Fibroblast of lung (primary cell): ENCODE measurements at regions not wholly inside any gene's neighbourhood (a gene's known extent, or its start where the extent isn't known, plus 50 kb on each side); places are given as distances from the start of the nearest gene placed in this dataset.

Experiments
- DNase-seq, 2 donors: peaks; one replicate each; pipeline versions ENCODE4 v3.0.0 to v3.0.0-alpha.2; 2010; ENCODE audit warnings: low read depth in 2 of 2
- H2AFZ ChIP-seq: 2 replicates; pipeline ENCODE4 v1.5.1; 2012; ENCODE audit warnings: low read length, control low read depth, inconsistent platforms
- H3K27ac ChIP-seq: 2 replicates; pipeline ENCODE4 v1.5.1; 2011; ENCODE audit warnings: low read length, control low read depth; ENCODE audit not compliant: insufficient read depth
- H3K27me3 ChIP-seq: 2 replicates; pipeline ENCODE4 v1.5.1; 2011; ENCODE audit warnings: mild to moderate bottlenecking, low read length; ENCODE audit not compliant: control insufficient read depth, insufficient read depth
- H3K36me3 ChIP-seq: 2 replicates; pipeline ENCODE4 v1.5.1; 2011; ENCODE audit warnings: low read length; ENCODE audit not compliant: control insufficient read depth, insufficient read depth
- H3K4me1 ChIP-seq: 2 replicates; pipeline ENCODE4 v1.5.1; 2011; ENCODE audit warnings: low read length; ENCODE audit not compliant: control insufficient read depth, insufficient read depth; ENCODE audit errors: extremely low read depth
- H3K4me2 ChIP-seq: 2 replicates; pipeline ENCODE4 v1.5.1; 2011; ENCODE audit warnings: low read length, control low read depth; ENCODE audit not compliant: insufficient read depth; ENCODE audit errors: extremely low read depth
- H3K4me3 ChIP-seq, 4 experiments: fragments of 200-600 bp in 1 of 4; sonication (generic) in 1 of 4; replicated peaks in 1 of 4; 2 replicates each; pipeline ENCODE4 v1.5.1; 2011 to 2016; ENCODE audit warnings: low read length in 4 of 4, low read depth in 3 of 4, mild to moderate bottlenecking in 3 of 4, control low read depth in 2 of 4, inconsistent platforms in 1 of 4, mixed read lengths in 1 of 4; ENCODE audit not compliant: insufficient read depth in 1 of 4; ENCODE audit errors: control extremely low read depth in 1 of 4
- H3K79me2 ChIP-seq: 2 replicates; pipeline ENCODE4 v1.5.1; 2012; ENCODE audit warnings: mild to moderate bottlenecking, low read length, inconsistent platforms; ENCODE audit not compliant: control insufficient read depth, insufficient read depth
- H3K9ac ChIP-seq: 2 replicates; pipeline ENCODE4 v1.5.1; 2011; ENCODE audit warnings: mild to moderate bottlenecking, low read length, control low read depth; ENCODE audit not compliant: insufficient read depth
- H3K9me3 ChIP-seq: 2 replicates; pipeline ENCODE4 v1.5.1; 2012; ENCODE audit warnings: low read depth, low read length; ENCODE audit not compliant: control insufficient read depth, insufficient read depth
- H4K20me1 ChIP-seq: 2 replicates; pipeline ENCODE4 v1.5.1; 2011; ENCODE audit warnings: low read length; ENCODE audit not compliant: control insufficient read depth, insufficient read depth; ENCODE audit errors: extremely low read depth
- EZH2 ChIP-seq: IDR thresholded peaks from 2 replicates; pipeline ENCODE4 v1.5.1; 2012; ENCODE audit warnings: low read length, control low read depth, mild to moderate bottlenecking; ENCODE audit errors: missing control alignments
- TF ChIP-seq, protein P1 (sequence below), 2 donors: IDR thresholded peaks in 1 of 2; conservative IDR thresholded peaks in 1 of 2; 1 replicate in 1 of 2; 2 replicates in 1 of 2; pipeline ENCODE4 v1.5.1; 2011 to 2012; ENCODE audit warnings: low read length in 2 of 2, control low read depth in 1 of 2, inconsistent platforms in 1 of 2, low read depth in 1 of 2, mild to moderate bottlenecking in 1 of 2

DNA sequence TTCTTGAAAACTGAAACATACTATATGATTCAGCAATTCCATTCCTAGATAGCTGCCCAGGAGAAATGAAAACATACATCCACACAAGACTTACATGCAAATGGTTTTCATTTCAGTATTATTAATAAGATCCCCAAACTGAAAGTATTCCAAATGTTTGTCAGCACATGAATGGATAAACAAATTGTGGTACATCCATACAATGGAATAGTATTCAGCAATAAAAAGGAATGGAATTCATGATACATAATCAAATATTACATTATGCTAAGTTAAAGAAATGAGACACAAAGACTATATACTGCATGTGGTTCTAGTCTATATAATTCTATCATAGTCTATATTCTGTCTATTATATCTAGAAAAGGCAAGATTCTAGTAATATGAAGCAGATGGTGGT lies 152.4 kb upstream of the KIT start:
- TF ChIP-seq, protein P1, sequence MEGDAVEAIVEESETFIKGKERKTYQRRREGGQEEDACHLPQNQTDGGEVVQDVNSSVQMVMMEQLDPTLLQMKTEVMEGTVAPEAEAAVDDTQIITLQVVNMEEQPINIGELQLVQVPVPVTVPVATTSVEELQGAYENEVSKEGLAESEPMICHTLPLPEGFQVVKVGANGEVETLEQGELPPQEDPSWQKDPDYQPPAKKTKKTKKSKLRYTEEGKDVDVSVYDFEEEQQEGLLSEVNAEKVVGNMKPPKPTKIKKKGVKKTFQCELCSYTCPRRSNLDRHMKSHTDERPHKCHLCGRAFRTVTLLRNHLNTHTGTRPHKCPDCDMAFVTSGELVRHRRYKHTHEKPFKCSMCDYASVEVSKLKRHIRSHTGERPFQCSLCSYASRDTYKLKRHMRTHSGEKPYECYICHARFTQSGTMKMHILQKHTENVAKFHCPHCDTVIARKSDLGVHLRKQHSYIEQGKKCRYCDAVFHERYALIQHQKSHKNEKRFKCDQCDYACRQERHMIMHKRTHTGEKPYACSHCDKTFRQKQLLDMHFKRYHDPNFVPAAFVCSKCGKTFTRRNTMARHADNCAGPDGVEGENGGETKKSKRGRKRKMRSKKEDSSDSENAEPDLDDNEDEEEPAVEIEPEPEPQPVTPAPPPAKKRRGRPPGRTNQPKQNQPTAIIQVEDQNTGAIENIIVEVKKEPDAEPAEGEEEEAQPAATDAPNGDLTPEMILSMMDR (conservative IDR thresholded peaks at IDR 0.05 in 1 of 2, IDR thresholded peaks at IDR 0.05 in 1 of 2; ENCODE audit: low read depth in 1 of 2, low read length in 2 of 2), result no peak
- TF ChIP-seq EZH2, result no peak

DNA sequence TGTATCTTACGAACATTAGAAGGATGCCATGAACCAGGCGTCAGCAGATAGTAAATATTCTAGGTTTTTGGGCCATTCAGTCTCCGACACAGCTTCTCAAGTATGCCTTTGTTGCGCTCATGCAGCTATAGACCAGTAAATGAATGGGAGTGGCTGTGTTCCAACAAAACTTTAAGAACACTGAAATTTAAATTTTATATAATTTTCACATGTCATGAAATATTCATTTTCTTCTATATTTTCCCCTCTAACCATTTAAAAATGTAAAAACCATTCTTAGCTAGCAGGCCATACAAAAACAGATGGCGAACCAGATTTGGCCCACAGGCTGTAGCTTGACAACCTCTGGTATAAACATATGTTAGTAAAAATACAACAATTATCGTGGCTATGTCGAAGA lies 151.8 kb upstream of the KIT start:
- DNase-seq, result no peak
- H3K9me3 ChIP-seq, result no peaks in the 10 kb centered on the region
- H3K27me3 ChIP-seq, result no peaks in the 10 kb centered on the region
- no peaks in the 10 kb centered on the region for H3K36me3 ChIP-seq
- no peak overlapping the region for H3K9ac ChIP-seq
- no peaks in the 10 kb centered on the region for H3K79me2 ChIP-seq
- no peaks in the 10 kb centered on the region for H3K4me1 ChIP-seq
- H4K20me1 ChIP-seq, result no peaks in the 10 kb centered on the region
- H3K4me2 ChIP-seq, result no peak overlapping the region
- no peak overlapping the region for H2AFZ ChIP-seq
- no peak overlapping the region for H3K4me3 ChIP-seq
- TF ChIP-seq EZH2, result no peak
- TF ChIP-seq, protein P1 (conservative IDR thresholded peaks at IDR 0.05 in 1 of 2, IDR thresholded peaks at IDR 0.05 in 1 of 2; ENCODE audit: low read depth in 1 of 2, low read length in 2 of 2), result no peak
- no peak overlapping the region for H3K27ac ChIP-seq

More for the DNA sequence above, 152.4 kb upstream of the KIT start:
- Histone ChIP-seq H3K4me2 (no peak overlapping the region), H3K4me3 (no peak overlapping the region), H3K27ac (no peak overlapping the region), H3K9me3 (no peaks in the 10 kb centered on the region), H3K4me1 (no peaks in the 10 kb centered on the region), H3K36me3 (no peaks in the 10 kb centered on the region), H4K20me1 (no peaks in the 10 kb centered on the region), H3K79me2 (no peaks in the 10 kb centered on the region), H2AFZ (no peak overlapping the region), H3K9ac (no peak overlapping the region), H3K27me3 (no peaks in the 10 kb centered on the region)
- no peak for DNase-seq

DNA sequence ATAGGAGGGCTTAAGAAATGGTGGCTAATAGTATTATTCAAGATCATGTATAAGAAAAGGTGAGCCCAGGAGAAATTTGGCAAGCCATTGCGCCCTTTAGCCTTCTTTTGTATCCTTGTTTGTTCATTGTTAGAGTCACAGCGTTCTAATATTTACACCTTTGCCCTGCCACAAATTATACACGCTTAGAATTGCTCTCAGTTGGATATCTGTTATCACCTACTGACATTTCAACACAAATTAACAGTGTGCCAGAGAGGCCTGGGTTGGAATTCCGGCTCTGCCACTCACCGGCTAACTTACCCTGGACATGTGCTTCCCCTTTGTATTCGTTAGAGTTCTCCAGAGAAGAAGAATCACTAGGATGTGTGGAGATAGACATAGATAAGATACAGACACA lies 148.7 kb upstream of the KIT start:
- Histone ChIP-seq H4K20me1 (no peaks in the 10 kb centered on the region), H2AFZ (no peak overlapping the region), H3K4me3 (no peak overlapping the region), H3K79me2 (no peaks in the 10 kb centered on the region), H3K4me2 (no peak overlapping the region), H3K9me3 (no peaks in the 10 kb centered on the region), H3K9ac (no peak overlapping the region), H3K27ac (no peak overlapping the region), H3K27me3 (no peaks in the 10 kb centered on the region), H3K4me1 (peaks cover 15% of the 10 kb centered on the region), H3K36me3 (no peaks in the 10 kb centered on the region)
- TF ChIP-seq, protein P1 (conservative IDR thresholded peaks at IDR 0.05 in 1 of 2, IDR thresholded peaks at IDR 0.05 in 1 of 2; ENCODE audit: low read depth in 1 of 2, low read length in 2 of 2), result no peak
- no peak for TF ChIP-seq EZH2
- DNase-seq, result no peak
